K562 (cell line): ENCODE measurements at regions not wholly inside any gene's neighbourhood (a gene's known extent, or its start where the extent isn't known, plus 50 kb on each side); places are given as distances from the start of the nearest gene placed in this dataset.

Experiments
- ATAC-seq: fragments of 200-7000 bp; cut with Tn5 transposase; 3 replicates; pipeline ENCODE4 v1.9.1; 2020; ENCODE audit warnings: moderate library complexity
- BruUV-seq: library from RNA; stranded (reverse); fragments of 400-500 nt; replicated peaks from 2 replicates; lab custom pipeline; 2021; lab: Mats Ljungman, UMichigan
- CTCF ChIA-PET: fragments of 300-600 bp; formaldehyde crosslinking; extraction: SDS; loops from one replicate; lab custom pipeline; 2021; ENCODE audit warnings: low intra/inter-chr PET ratio; lab: Yijun Ruan, JAX
- POLR2A ChIA-PET: fragments of 300-600, 350-650 bp; sonication (Branson Sonifier 250); formaldehyde crosslinking; extraction: SDS; loops from one replicate; lab custom pipeline; 2021; ENCODE audit warnings: antibody characterized with exemption, inconsistent platforms; lab: Yijun Ruan, JAX
- DNase-seq, 4 experiments: peaks; one replicate each; pipeline versions ENCODE4 v3.0.0 to v3.0.0-alpha.2; 2011 to 2018; ENCODE audit warnings: low spot score in 3 of 4, mixed read lengths in 3 of 4; ENCODE audit errors: extremely low read depth in 1 of 4
- FAIRE-seq: peaks from 2 replicates; lab custom pipeline; 2011; peaks lifted over from hg19 to GRCh38; lab: Jason Lieb, UNC
- H2AFZ ChIP-seq: 2 replicates; pipeline ENCODE4 v1.6.0; 2011; ENCODE audit warnings: low read depth, low read length, control low read depth, inconsistent platforms
- H3K27ac ChIP-seq: fragments of 200-600 bp; 3 replicates; pipeline ENCODE4 v1.8.0; 2011; ENCODE audit warnings: low read depth, mild to moderate bottlenecking, control low read depth, inconsistent platforms, low read length, moderate library complexity, mixed read lengths; ENCODE audit errors: extremely low read depth
- H3K27me3 ChIP-seq, 2 experiments: fragments of 300-600 bp in 1 of 2; 2 replicates in 1 of 2; 3 replicates in 1 of 2; pipeline versions ENCODE4 v1.6.0 to v1.8.0; 2011; ENCODE audit warnings: inconsistent platforms in 2 of 2, low read length in 2 of 2, mild to moderate bottlenecking in 1 of 2, mixed read lengths in 1 of 2, moderate library complexity in 1 of 2; ENCODE audit not compliant: control insufficient read depth in 2 of 2, insufficient read depth in 2 of 2
- H3K36me3 ChIP-seq: fragments of 300-600 bp; 3 replicates; pipeline ENCODE4 v1.8.0; 2011; ENCODE audit warnings: mild to moderate bottlenecking, low read length, inconsistent platforms; ENCODE audit not compliant: control insufficient read depth, insufficient read depth
- H3K4me1 ChIP-seq, 2 experiments: fragments of 200-600 bp in 1 of 2; replicated peaks in 1 of 2; 2 replicates in 1 of 2; 3 replicates in 1 of 2; pipeline versions ENCODE4 v1.5.1 to v1.8.0; 2011; ENCODE audit warnings: inconsistent platforms in 2 of 2, low read length in 2 of 2, mild to moderate bottlenecking in 1 of 2, mixed read lengths in 1 of 2, moderate library complexity in 1 of 2; ENCODE audit not compliant: control insufficient read depth in 2 of 2, insufficient read depth in 2 of 2
- H3K4me2 ChIP-seq: 2 replicates; pipeline ENCODE4 v1.6.1; 2011; ENCODE audit warnings: low read length, control low read depth, inconsistent platforms, mixed read lengths; ENCODE audit not compliant: insufficient read depth
- H3K4me3 ChIP-seq: fragments of 200-600 bp; sonication (generic), shearing (Covaris generic); 2 replicates; pipeline ENCODE4 v1.5.1; 2016; ENCODE audit warnings: control low read depth, inconsistent platforms
- H3K79me2 ChIP-seq: fragments of 200-600 bp; 3 replicates; pipeline ENCODE4 v1.8.0; 2011; ENCODE audit warnings: low read length, inconsistent platforms; ENCODE audit not compliant: control insufficient read depth, insufficient read depth
- H3K9ac ChIP-seq, 2 experiments: 2 replicates each; pipeline versions ENCODE4 v1.6.0 to v1.6.1; 2011; ENCODE audit warnings: low read depth in 2 of 2, low read length in 2 of 2, control low read depth in 1 of 2, inconsistent platforms in 1 of 2, mild to moderate bottlenecking in 1 of 2, mixed read lengths in 1 of 2; ENCODE audit not compliant: insufficient read depth in 1 of 2
- H3K9me1 ChIP-seq: one replicate; pipeline ENCODE4 v1.6.0; 2011; ENCODE audit warnings: inconsistent platforms, mild to moderate bottlenecking, low read length, moderate library complexity; ENCODE audit not compliant: control insufficient read depth, insufficient read depth
- H3K9me3 ChIP-seq: replicated peaks from 2 replicates; pipeline ENCODE4 v1.5.1; 2011; ENCODE audit warnings: low read depth, low read length, inconsistent platforms; ENCODE audit not compliant: control insufficient read depth, insufficient read depth
- H4K20me1 ChIP-seq: replicated peaks from 2 replicates; pipeline ENCODE4 v1.6.1; 2011; ENCODE audit warnings: low read length, inconsistent platforms, mixed read lengths; ENCODE audit not compliant: control insufficient read depth, insufficient read depth
- ARID1B ChIP-seq: fragments of 450-650 bp; IDR thresholded peaks from 2 replicates; pipeline ENCODE4 v1.6.1; 2016; ENCODE audit warnings: antibody characterized with exemption, mild to moderate bottlenecking, inconsistent platforms
- COPS2 ChIP-seq: fragments of 450-650 bp; conservative IDR thresholded peaks from 2 replicates; pipeline ENCODE4 v1.6.1; 2016; ENCODE audit warnings: mild to moderate bottlenecking, moderate library complexity
- ELF4 ChIP-seq: fragments of 450-650 bp; formaldehyde crosslinking; IDR thresholded peaks from 2 replicates; pipeline ENCODE4 v1.4.0; 2022; ENCODE audit warnings: missing genetic modification characterization
- HCFC1 ChIP-seq: IDR thresholded peaks from 2 replicates; pipeline ENCODE4 v1.6.1; 2012; ENCODE audit warnings: low read depth, low read length, improper control_type of control experiment
- HMGN3 ChIP-seq: IDR thresholded peaks from 2 replicates; pipeline ENCODE4 v1.6.1; 2011; ENCODE audit warnings: borderline replicate concordance, low read depth, mild to moderate bottlenecking, mixed read lengths, low read length; ENCODE audit not compliant: insufficient read length; ENCODE audit errors: extremely low read depth
- MTF1 ChIP-seq: fragments of 250-450 bp; sonication (Bioruptor Pico); IDR thresholded peaks from 2 replicates; pipeline ENCODE4 v1.9.0; 2021; ENCODE audit warnings: moderate library complexity, mild to moderate bottlenecking, inconsistent platforms, borderline replicate concordance
- NR2C2 ChIP-seq, 2 experiments: fragments of 200-800 bp in 1 of 2; sonication (Bioruptor generic) in 1 of 2; sonication (generic) in 1 of 2; formaldehyde crosslinking in 1 of 2; IDR thresholded peaks; 2 replicates each; pipeline versions ENCODE4 v1.6.1 to v1.8.0; 2016 to 2022; ENCODE audit warnings: mild to moderate bottlenecking in 1 of 2, missing compliant biosample characterization in 1 of 2, missing genetic modification characterization in 1 of 2, missing genetic modification reagents in 1 of 2
- POU5F1 ChIP-seq: fragments of 150-350 bp; IDR thresholded peaks from 2 replicates; pipeline ENCODE4 v1.6.1; 2014; ENCODE audit warnings: borderline replicate concordance, low read length, low read depth, mild to moderate bottlenecking; ENCODE audit not compliant: partially characterized antibody
- SAP30 ChIP-seq: fragments of 200-600 bp; sonication (generic); IDR thresholded peaks from 2 replicates; pipeline ENCODE4 v1.6.1; 2012; ENCODE audit warnings: borderline replicate concordance, low read depth, mild to moderate bottlenecking, moderate library complexity, low read length, control low read depth, inconsistent platforms; ENCODE audit not compliant: insufficient read depth, poor library complexity, severe bottlenecking
- TAF15 ChIP-seq: fragments of 200-400 bp; formaldehyde crosslinking; IDR thresholded peaks from 2 replicates; pipeline ENCODE4 v1.6.1; 2017; ENCODE audit warnings: mild to moderate bottlenecking, low read depth, low read length, moderate library complexity
- TRIM25 ChIP-seq: fragments of 450-650 bp; IDR thresholded peaks from 2 replicates; pipeline ENCODE4 v1.7.0; 2016; ENCODE audit warnings: borderline replicate concordance
- ZNF174 ChIP-seq: fragments of 250-450 bp; sonication (Bioruptor Pico); IDR thresholded peaks from 2 replicates; pipeline ENCODE4 v1.4.0; 2020; ENCODE audit warnings: mild to moderate bottlenecking
- ZNF655 ChIP-seq: fragments of 250-450 bp; sonication (Bioruptor Pico); IDR thresholded peaks from 2 replicates; pipeline ENCODE4 v1.5.0; 2021
- ZNF696 ChIP-seq: fragments of 250-450 bp; sonication (Bioruptor Pico); conservative IDR thresholded peaks from 2 replicates; pipeline ENCODE4 v1.4.0; 2020; ENCODE audit warnings: mild to moderate bottlenecking, moderate library complexity
- WGBS: fragments of 100-300 bp; shearing (Covaris generic); methylation state at CpG from one replicate; pipeline ENCODE4 v1.1.6; 2016; ENCODE audit warnings: low coverage, mixed read lengths; ENCODE audit not compliant: insufficient coverage; ENCODE audit errors: missing lambda C conversion rate; 5-methylcytosine and 5-hydroxymethylcytosine counted together
- in situ Hi-C: fragments of 300-500 bp; cut with MboI; formaldehyde crosslinking; loops from 4 replicates; pipeline ENCODE4 v1.15.0; 2018; ENCODE audit warnings: inconsistent platforms, mixed read lengths
- intact Hi-C: fragments of 100-400 bp; cut with micrococcal nuclease; formaldehyde crosslinking; loops from 2 replicates; pipeline ENCODE4 v1.14.2; 2022

GRCh38 chr2:4416431-4416830 is 713.1 kb downstream of the DCDC2C start (continued):
- TF ChIP-seq ZNF696 (CRISPR knock-in tag) (no peak), SAP30 (no peak), COPS2 (no peak), ZNF655 (CRISPR knock-in tag) (no peak), ELF4 (CRISPR knock-in tag) (no peak), ARID1B (no peak), POU5F1 (no peak)

GRCh38 chr2:4417771-4418170 is 714.4 kb downstream of the DCDC2C start:
- H3K4me3 ChIP-seq: no peak overlapping the region
- H3K27me3 ChIP-seq: no peaks in the 10 kb centered on the region
- H3K79me2 ChIP-seq: no peaks in the 10 kb centered on the region
- TF ChIP-seq NR2C2 (CRISPR knock-in tag; IDR thresholded peaks at IDR 0.05): no peak
- no peak for TF ChIP-seq NR2C2 (tag; IDR thresholded peaks at IDR 0.05)
- no peak for TF ChIP-seq HCFC1
- no peak for TF ChIP-seq TAF15
- no peak for TF ChIP-seq MTF1 (CRISPR knock-in tag)
- TF ChIP-seq TRIM25: no peak
- TF ChIP-seq HMGN3: no peak
- TF ChIP-seq ZNF174 (CRISPR knock-in tag): no peak
- intact Hi-C loops (no loop called here), in situ Hi-C loops (no loop called here)
- DNase-seq: no peak
- H3K36me3 ChIP-seq: no peaks in the 10 kb centered on the region
- CTCF ChIA-PET: no interaction called here
- WGBS: 2% methylated on average over 6 of the region's 6 CpGs
- H3K9me3 ChIP-seq: no peaks in the 10 kb centered on the region; the same call in 1 of the 2 replicates
- H3K9ac ChIP-seq: no peak overlapping the region
- no peaks in the 10 kb centered on the region for H4K20me1 ChIP-seq
- no peaks in the 10 kb centered on the region for H3K4me1 ChIP-seq
- no peak for ATAC-seq
- no peak for FAIRE-seq
- no peak overlapping the region for H2AFZ ChIP-seq
- no peak overlapping the region for H3K27ac ChIP-seq
- H3K4me2 ChIP-seq: no peak overlapping the region
- POLR2A ChIA-PET: no interaction called here
- BruUV-seq: no TSS peak
- no peaks in the 10 kb centered on the region for H3K9me1 ChIP-seq
